Activated naive CD8-positive, alpha-beta T cell treated with anti-CD3 and anti-CD28 coated beads, Interleukin-2, amount 10 ng/mL, durations not matched to agents 7 days and 5 days (primary cell): ENCODE measurements at regions not wholly inside any gene's neighbourhood (a gene's known extent, or its start where the extent isn't known, plus 50 kb on each side); places are given as distances from the start of the nearest gene placed in this dataset.
"Not testable (repeated sequence)": the region's sequence is repeated elsewhere in the genome, so short reads cannot be mapped to it uniquely, and the experiment has no call there.

Experiments used
- ATAC-seq: fragments of 150-1000 bp; cut with Tn5 transposase; one replicate; pipeline ENCODE4 v1.10.0; 2021; ENCODE audit warnings: low read depth, moderate library complexity
- POLR2A ChIA-PET: fragments of 350-600 bp; sonication (Branson Sonifier 250); formaldehyde crosslinking; loops from one replicate; lab custom pipeline; 2021; ENCODE audit warnings: antibody characterized with exemption; lab: Charles Lee
- DNase-seq: peaks from one replicate; pipeline ENCODE4 v3.0.0; 2021
- H3K27ac Mint-ChIP-seq: one replicate; pipeline ENCODE4 v1.8.0; 2022; ENCODE audit warnings: mild to moderate bottlenecking, mixed read lengths
- H3K27me3 Mint-ChIP-seq: one replicate; pipeline ENCODE4 v1.8.0; 2022; ENCODE audit warnings: mild to moderate bottlenecking, moderate library complexity, mixed read lengths
- H3K36me3 Mint-ChIP-seq: one replicate; pipeline ENCODE4 v1.8.0; 2021; ENCODE audit warnings: mild to moderate bottlenecking, mixed read lengths
- H3K4me1 Mint-ChIP-seq: one replicate; pipeline ENCODE4 v1.8.0; 2021; ENCODE audit warnings: mixed read lengths
- H3K4me3 Mint-ChIP-seq: one replicate; pipeline ENCODE4 v1.8.0; 2022; ENCODE audit warnings: mild to moderate bottlenecking, moderate library complexity, mixed read lengths
- H3K9me3 Mint-ChIP-seq: one replicate; pipeline ENCODE4 v1.8.0; 2021; ENCODE audit warnings: mixed read lengths

GRCh38 chr9:31142456-31142855 lies 1242.0 kb upstream of the ACO1 start:
- no peaks in the 10 kb centered on the region for H3K9me3 Mint-ChIP-seq
- DNase-seq (no peak), ATAC-seq (no peak)
- no peak overlapping the region for H3K27ac Mint-ChIP-seq
- H3K4me3 Mint-ChIP-seq: no peak overlapping the region
- no peaks in the 10 kb centered on the region for H3K36me3 Mint-ChIP-seq
- POLR2A ChIA-PET: no interaction called here
- H3K4me1 Mint-ChIP-seq: no peaks in the 10 kb centered on the region
- H3K27me3 Mint-ChIP-seq: no peaks in the 10 kb centered on the region

- DNase-seq (no peak), ATAC-seq (no peak)
- no peaks in the 10 kb centered on the region for H3K27me3 Mint-ChIP-seq
- no peaks in the 10 kb centered on the region for H3K9me3 Mint-ChIP-seq
- no peaks in the 10 kb centered on the region for H3K36me3 Mint-ChIP-seq
- no peak overlapping the region for H3K4me3 Mint-ChIP-seq
- H3K4me1 Mint-ChIP-seq: no peaks in the 10 kb centered on the region
- H3K27ac Mint-ChIP-seq: no peak overlapping the region
- POLR2A ChIA-PET: no interaction called here
These were observed 1239.8 kb upstream of the ACO1 start for GRCh38 chr9:31144614-31145013.

GRCh38 chr9:31146485-31147166 lies 1237.8 kb upstream of the ACO1 start:
- Mint-ChIP-seq H3K4me3 (no peak overlapping the region), H3K27ac (no peak overlapping the region), H3K27me3 (no peaks in the 10 kb centered on the region), H3K4me1 (no peaks in the 10 kb centered on the region), H3K9me3 (peaks cover 2% of the 10 kb centered on the region), H3K36me3 (no peaks in the 10 kb centered on the region)
- no peak for ATAC-seq
- POLR2A ChIA-PET: no interaction called here
- no peak for DNase-seq

- Mint-ChIP-seq H3K36me3 (no peaks in the 10 kb centered on the region), H3K27ac (no peak overlapping the region), H3K9me3 (peaks cover 6% of the 10 kb centered on the region), H3K27me3 (no peaks in the 10 kb centered on the region), H3K4me3 (no peak overlapping the region), H3K4me1 (peaks cover 2% of the 10 kb centered on the region)
- ATAC-seq (no peak), DNase-seq (no peak)
- POLR2A ChIA-PET: no interaction called here
These were observed 1231.1 kb upstream of the ACO1 start for GRCh38 chr9:31153250-31153840.

GRCh38 chr9:31166516-31166915 lies 1217.9 kb upstream of the ACO1 start:
- no peak for ATAC-seq
- Mint-ChIP-seq H3K36me3 (no peaks in the 10 kb centered on the region), H3K4me1 (no peaks in the 10 kb centered on the region), H3K27ac (no peak overlapping the region), H3K9me3 (peaks cover 2% of the 10 kb centered on the region), H3K27me3 (no peaks in the 10 kb centered on the region), H3K4me3 (no peak overlapping the region)
- POLR2A ChIA-PET: no interaction called here
- DNase-seq: no peak

GRCh38 chr9:31168161-31168560 lies 1216.3 kb upstream of the ACO1 start:
- Mint-ChIP-seq H3K4me3 (no peak overlapping the region), H3K4me1 (no peaks in the 10 kb centered on the region), H3K27ac (no peak overlapping the region), H3K9me3 (peaks cover 2% of the 10 kb centered on the region), H3K36me3 (no peaks in the 10 kb centered on the region), H3K27me3 (no peaks in the 10 kb centered on the region)
- DNase-seq: no peak
- ATAC-seq: no peak
- POLR2A ChIA-PET: no interaction called here

- H3K27me3 Mint-ChIP-seq: no peaks in the 10 kb centered on the region
- POLR2A ChIA-PET: no interaction called here
- no peak overlapping the region for H3K4me3 Mint-ChIP-seq
- H3K4me1 Mint-ChIP-seq: no peaks in the 10 kb centered on the region
- H3K36me3 Mint-ChIP-seq: no peaks in the 10 kb centered on the region
- DNase-seq: no peak
- no peak overlapping the region for H3K27ac Mint-ChIP-seq
- H3K9me3 Mint-ChIP-seq: no peaks in the 10 kb centered on the region
- no peak for ATAC-seq
These were observed 1209.8 kb upstream of the ACO1 start for GRCh38 chr9:31174681-31175080.

- POLR2A ChIA-PET: no interaction called here
- H3K27ac Mint-ChIP-seq: no peak overlapping the region
- H3K9me3 Mint-ChIP-seq: no peaks in the 10 kb centered on the region
- H3K4me1 Mint-ChIP-seq: no peaks in the 10 kb centered on the region
- ATAC-seq (no peak), DNase-seq (no peak)
- H3K4me3 Mint-ChIP-seq: no peak overlapping the region
- no peaks in the 10 kb centered on the region for H3K27me3 Mint-ChIP-seq
- no peaks in the 10 kb centered on the region for H3K36me3 Mint-ChIP-seq
These were observed 1200.6 kb upstream of the ACO1 start for GRCh38 chr9:31183866-31184265.

- Mint-ChIP-seq H3K4me3 (no peak overlapping the region), H3K27me3 (no peaks in the 10 kb centered on the region), H3K4me1 (no peaks in the 10 kb centered on the region), H3K36me3 (no peaks in the 10 kb centered on the region), H3K9me3 (no peaks in the 10 kb centered on the region), H3K27ac (no peak overlapping the region)
- ATAC-seq: no peak
- no peak for DNase-seq
- POLR2A ChIA-PET: no interaction called here
These were observed 1198.6 kb upstream of the ACO1 start for GRCh38 chr9:31185831-31186230.

GRCh38 chr9:31188496-31188895 lies 1195.9 kb upstream of the ACO1 start:
- Mint-ChIP-seq H3K27me3 (no peaks in the 10 kb centered on the region), H3K9me3 (peaks cover 3% of the 10 kb centered on the region), H3K36me3 (no peaks in the 10 kb centered on the region), H3K4me3 (no peak overlapping the region), H3K27ac (no peak overlapping the region), H3K4me1 (no peaks in the 10 kb centered on the region)
- POLR2A ChIA-PET: no interaction called here
- DNase-seq (no peak), ATAC-seq (no peak)

GRCh38 chr9:31210978-31211570 lies 1173.4 kb upstream of the ACO1 start:
- Mint-ChIP-seq H3K4me1 (no peaks in the 10 kb centered on the region), H3K4me3 (no peak overlapping the region), H3K9me3 (peaks cover 7% of the 10 kb centered on the region), H3K27ac (no peak overlapping the region), H3K36me3 (no peaks in the 10 kb centered on the region), H3K27me3 (no peaks in the 10 kb centered on the region)
- no peak for ATAC-seq
- POLR2A ChIA-PET: no interaction called here
- DNase-seq: no peak

- H3K4me3 Mint-ChIP-seq, H3K4me1 Mint-ChIP-seq, H3K27me3 Mint-ChIP-seq, POLR2A ChIA-PET, H3K36me3 Mint-ChIP-seq, ATAC-seq, H3K27ac Mint-ChIP-seq, DNase-seq: not testable (repeated sequence)
- H3K9me3 Mint-ChIP-seq: peaks cover 19% of the 10 kb centered on the region
These were observed 1154.5 kb upstream of the ACO1 start for GRCh38 chr9:31229976-31230375.

GRCh38 chr9:31232485-31232884 lies 1152.0 kb upstream of the ACO1 start:
- Mint-ChIP-seq H3K27ac (no peak overlapping the region), H3K36me3 (peaks cover 2% of the 10 kb centered on the region), H3K27me3 (no peaks in the 10 kb centered on the region), H3K9me3 (peaks cover 16% of the 10 kb centered on the region), H3K4me1 (no peaks in the 10 kb centered on the region), H3K4me3 (no peak overlapping the region)
- DNase-seq (no peak), ATAC-seq (no peak)
- POLR2A ChIA-PET: interaction anchor here (0.7 kb wide), 1 partner anchor 1332 kb away, joined by 9 read pairs; no protein-coding TSS in a partner anchor

GRCh38 chr9:31236344-31236743 lies 1148.1 kb upstream of the ACO1 start:
- peaks cover 3% of the 10 kb centered on the region for H3K9me3 Mint-ChIP-seq
- H3K4me1 Mint-ChIP-seq: no peaks in the 10 kb centered on the region
- H3K4me3 Mint-ChIP-seq: no peak overlapping the region
- ATAC-seq: no peak
- H3K27me3 Mint-ChIP-seq: no peaks in the 10 kb centered on the region
- no peak overlapping the region for H3K27ac Mint-ChIP-seq
- POLR2A ChIA-PET: no interaction called here
- H3K36me3 Mint-ChIP-seq: no peaks in the 10 kb centered on the region
- DNase-seq: no peak
